ENCODE measurements at regions not wholly inside any gene's neighbourhood (a gene's known extent, or its start where the extent isn't known, plus 50 kb on each side); places are given as distances from the start of the nearest gene placed in this dataset.

DNA sequence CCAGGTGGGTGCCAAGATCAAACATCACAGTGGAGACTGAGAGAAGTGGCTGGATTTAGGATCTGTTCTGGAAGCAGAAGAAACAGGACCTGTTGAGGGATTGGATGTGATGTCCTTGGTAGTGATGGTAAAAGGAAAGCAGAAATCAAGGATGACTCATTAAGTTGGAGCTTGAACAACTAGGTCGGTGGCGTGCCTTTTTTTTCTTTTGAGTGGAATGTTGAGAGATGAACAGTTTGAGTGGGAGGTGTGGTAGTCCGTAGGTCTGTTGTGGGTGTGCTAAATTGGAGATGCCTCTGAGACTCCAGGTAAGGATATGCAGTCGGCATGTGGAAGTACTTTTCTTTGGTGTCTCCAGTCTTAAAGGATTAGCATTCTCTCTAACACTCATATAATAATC lies 92.1 kb upstream of the IL12B start:
- no peak for DNase-seq (ENCODE audit: low read depth)

DNA sequence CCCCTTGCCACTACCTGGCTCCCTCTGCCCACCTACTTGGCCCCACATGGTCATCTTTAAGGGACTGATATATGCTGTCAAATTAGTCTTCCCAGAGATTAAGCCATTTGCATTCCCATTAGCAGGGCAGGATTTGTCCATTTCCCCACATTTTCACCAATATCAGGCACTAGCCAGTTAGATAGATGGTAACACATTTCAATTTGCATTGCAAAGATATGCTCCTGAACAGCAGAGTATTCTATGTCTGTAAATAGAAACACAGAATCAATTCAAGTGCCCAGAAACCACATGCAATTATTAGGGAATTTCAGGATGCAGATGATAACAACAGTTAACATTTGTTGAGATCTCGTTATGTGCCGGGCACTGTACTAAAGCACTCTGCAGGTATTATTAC lies 92.6 kb upstream of the IL12B start:
- DNase-seq (ENCODE audit: low read depth), result no peak

DNA sequence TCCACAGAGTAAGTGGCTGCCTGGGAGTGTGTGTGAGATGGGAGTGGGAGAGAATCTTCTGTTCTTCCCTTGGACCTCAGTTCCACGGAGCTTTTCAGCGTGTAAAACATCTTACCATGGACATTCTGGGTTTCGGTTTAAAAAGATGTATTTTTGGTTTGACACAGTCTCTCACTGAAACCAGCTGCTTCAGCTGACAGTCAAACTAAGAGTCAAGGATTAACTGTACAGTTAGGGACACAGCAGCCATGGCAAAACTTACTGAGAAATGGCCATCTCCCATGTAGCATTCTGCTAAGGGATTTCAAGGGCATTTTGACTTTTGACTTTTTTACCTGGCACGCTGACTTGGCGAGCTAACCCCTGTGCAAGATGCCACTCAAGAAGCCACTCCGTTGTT lies 93.8 kb upstream of the IL12B start:
- DNase-seq (ENCODE audit: low read depth), result no peak

DNA sequence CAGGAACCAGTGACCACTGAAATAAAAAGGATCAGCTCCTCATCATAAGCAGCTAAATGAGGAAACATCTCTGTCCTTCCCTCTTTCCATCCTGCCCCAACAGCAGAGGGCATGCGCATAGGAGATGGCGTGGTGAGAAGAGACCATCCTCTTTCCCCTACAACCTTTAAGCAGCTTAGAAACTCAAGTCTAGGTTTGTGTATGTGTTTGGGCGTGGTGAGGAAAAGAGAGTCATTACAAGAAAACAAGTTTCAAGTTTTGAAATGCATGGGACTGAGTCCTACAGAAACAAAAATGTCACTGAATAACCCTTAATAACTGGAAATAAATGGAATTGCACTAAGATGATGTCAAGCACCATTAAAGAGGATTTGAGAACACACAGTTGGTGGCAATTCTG lies 96.4 kb upstream of the IL12B start:
- no peak for DNase-seq (ENCODE audit: low read depth)

DNA sequence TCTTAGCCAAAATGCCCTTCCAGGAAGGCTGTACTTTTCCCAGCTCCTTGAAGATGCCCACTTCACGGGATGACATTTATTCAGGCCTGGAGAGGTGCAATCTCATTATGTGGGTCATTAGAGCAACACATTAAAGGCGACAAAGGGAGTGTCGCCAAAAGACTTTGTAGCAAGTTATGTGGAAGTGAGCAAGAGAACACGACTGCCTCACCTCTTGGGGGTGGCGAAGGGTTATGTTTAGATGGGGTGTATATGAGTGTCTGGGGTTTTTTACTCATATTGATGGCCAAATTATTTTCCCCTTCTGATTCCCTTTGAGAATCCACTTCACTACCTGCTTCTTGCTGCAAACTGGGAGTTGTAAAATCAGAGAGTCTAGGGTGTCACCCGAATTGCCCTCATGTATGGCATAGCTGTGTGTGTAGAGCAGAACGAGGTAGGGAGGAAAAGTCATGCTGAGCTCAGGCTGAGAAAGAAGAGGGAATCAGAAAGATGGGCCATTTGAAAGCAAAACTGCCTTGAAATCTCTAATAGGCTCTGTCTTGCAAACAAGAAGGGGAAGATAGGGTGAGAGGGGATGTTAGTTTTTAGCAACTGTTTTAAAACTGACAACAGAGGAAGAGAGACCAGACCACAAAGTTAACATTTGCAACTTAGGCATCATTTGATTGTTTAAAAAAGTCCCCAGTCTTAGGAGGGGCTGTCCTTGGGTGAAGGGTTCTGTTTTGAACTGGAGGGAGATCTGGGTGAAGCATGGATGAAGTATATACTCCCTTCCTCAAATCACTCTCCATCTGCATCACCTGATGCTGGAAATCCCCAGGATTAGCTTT lies 97.1 kb upstream of the IL12B start:
- DNase-seq (ENCODE audit: low read depth), result no peak

- DNase-seq (ENCODE audit: low read depth), result no peak
Observed at GRCh38 chr5:159430361-159431012, 100.2 kb upstream of the IL12B start.

GRCh38 chr5:159435855-159436254 lies 105.6 kb upstream of the IL12B start:
- DNase-seq (ENCODE audit: low read depth), result no peak

GRCh38 chr5:159438092-159438491 lies 107.8 kb upstream of the IL12B start:
- DNase-seq (ENCODE audit: low read depth), result no peak

GRCh38 chr5:159439002-159439401 lies 108.7 kb upstream of the IL12B start:
- DNase-seq (ENCODE audit: low read depth), result no peak

DNA sequence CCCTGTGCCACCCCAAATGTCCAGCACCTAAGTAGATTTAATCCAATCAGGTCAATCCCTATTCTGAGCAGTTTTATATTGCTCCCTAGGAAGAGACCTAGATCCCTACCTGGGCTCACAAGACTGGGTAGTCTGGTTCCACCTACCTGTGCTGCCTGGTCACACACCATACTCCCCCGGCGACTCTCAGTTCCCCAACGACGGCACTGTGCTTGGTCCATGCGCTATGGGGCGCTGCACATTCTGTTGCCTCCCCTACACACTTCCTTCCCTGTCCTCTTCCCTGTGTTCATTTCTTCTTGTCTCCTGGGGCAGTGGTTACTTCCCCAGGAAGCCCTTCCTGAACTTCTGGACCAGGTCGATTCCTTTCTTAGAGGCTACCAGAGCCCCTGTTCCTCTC lies 109.9 kb upstream of the IL12B start:
- no peak for DNase-seq (ENCODE audit: low read depth)

- DNase-seq (ENCODE audit: low read depth), result no peak
Observed at GRCh38 chr5:159440968-159441367, 110.7 kb upstream of the IL12B start.

DNA sequence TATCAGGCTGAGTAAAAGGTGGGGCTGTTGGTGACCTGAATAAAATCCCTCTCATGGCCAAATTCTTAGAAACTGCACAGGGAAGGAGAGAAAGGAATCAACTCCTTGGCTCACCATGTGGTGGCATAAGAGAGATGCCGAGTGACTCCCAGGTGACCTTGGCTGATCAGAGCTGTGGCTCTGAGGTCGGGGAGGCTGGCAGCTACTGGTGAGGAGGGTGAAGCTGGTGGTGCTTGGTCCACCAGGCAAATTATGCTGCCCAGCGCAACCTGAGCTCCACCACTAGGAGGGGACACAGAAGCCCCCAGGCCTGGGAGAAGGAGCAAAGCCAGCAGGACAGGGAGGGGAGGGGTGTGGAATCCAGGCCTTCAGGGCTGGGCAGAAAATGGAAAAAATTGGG lies 111.2 kb upstream of the IL12B start:
- no peak for DNase-seq (ENCODE audit: low read depth)

DNA sequence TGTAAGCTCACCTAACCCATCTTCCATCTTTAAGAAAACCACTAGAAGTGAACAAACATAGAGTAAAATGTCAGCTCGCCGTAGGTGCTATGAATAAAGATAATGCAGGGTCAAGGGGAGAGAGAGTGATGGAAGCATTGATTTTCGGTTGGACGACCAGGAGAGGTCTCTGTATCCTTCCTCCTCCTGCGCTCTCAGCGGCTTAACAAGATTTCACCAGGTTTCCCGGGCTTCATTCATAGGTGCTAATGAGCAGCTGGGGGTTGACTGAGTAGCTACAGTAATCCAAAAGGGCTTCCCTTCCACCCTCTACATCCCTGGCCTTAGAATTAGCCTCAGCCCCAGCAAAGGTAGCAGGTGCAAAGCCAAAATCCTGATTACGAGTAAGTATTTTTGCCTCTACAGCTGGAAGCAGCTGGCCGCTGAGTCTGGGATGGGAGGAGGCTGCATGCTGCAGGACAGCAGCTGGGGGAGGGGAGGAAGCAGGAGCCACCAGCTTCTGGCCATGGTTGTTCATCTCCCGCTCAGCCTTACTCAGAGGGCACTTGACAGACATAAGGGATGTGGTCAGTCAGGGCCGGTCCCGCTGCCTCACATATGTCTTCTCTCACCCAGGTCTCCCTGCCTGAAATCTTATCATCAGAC lies 112.0 kb upstream of the IL12B start:
- no peak for DNase-seq (ENCODE audit: low read depth)

DNA sequence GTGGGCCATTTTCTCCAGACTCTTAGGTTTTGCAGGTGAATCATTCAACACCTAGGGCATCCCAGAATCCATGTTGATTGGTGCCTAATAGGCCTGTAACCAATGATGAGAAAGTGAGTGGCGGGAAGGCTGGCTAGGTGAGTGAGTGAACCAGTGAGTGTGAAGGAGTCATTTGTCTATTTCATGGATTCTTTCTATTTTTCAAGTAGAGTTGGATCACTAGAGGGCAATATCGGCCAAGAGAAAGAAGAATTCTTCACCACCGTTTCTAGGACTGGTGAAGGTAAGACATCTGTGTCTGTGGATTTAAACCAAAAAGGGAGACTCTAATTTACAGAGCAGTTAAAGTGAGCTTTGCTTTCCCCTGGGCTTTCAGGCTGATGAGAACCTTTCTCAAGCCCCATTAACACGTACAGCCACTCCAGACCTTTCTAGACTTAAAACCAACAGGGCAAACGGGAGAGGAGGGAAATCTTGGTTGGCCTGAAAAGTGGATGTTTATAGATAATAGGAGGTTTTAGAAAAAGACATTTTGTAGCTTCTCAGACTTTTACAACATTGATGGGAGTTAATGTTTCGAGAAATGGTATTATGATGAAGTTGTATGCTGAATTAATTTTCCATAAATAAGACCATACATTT lies 114.3 kb upstream of the IL12B start:
- DNase-seq (ENCODE audit: low read depth), result no peak

DNA sequence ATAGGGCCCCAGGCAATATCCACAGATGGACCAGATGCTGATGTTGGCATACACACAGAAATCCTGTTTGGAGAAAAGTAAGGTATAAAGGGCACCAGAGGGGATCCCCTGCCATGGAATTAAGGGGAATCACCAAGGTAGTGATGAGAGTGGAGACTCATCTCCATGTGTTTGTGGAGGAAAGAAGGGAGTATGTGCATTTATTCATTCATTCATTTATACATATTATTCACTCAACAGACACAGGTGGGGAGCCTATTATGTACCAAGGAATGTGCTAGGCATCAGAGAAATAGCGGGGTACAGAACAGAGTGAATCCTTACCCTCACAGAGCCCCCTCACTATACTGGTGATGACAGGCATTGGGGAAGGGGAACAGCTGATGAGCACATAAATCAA lies 116.8 kb upstream of the IL12B start:
- no peak for DNase-seq (ENCODE audit: low read depth)

DNA sequence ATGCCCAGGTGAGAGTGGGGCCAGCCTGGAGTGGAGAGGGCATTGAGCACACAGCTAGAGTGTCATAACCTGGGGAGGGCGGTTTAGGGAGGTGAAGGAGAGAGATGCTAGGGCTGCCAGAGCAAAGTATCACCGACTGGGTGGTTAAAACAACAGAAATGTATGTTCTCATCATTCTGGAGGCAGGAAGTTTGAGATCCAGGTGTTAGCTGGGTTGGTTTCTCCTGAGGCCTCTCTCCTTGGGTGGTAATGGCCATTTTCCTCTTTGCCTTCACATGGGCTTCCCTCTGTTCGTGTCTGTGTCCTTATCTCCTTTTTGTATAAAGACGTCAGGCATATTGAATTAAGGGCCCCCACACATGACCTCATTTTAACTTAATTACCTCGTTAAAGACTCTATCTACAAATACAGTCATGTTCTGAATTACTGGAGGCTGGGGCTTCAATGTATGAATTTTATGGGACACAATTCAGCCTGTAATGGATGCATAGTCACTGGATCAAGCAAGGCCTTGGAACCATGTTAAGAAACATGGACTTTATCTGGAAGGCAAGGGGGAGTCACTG lies 118.6 kb upstream of the IL12B start:
- DNase-seq (ENCODE audit: low read depth), result no peak

GRCh38 chr5:159449925-159450324 lies 119.6 kb upstream of the IL12B start:
- no peak for DNase-seq (ENCODE audit: low read depth)

GRCh38 chr5:159450417-159450816 lies 120.1 kb upstream of the IL12B start:
- DNase-seq (ENCODE audit: low read depth), result no peak

DNA sequence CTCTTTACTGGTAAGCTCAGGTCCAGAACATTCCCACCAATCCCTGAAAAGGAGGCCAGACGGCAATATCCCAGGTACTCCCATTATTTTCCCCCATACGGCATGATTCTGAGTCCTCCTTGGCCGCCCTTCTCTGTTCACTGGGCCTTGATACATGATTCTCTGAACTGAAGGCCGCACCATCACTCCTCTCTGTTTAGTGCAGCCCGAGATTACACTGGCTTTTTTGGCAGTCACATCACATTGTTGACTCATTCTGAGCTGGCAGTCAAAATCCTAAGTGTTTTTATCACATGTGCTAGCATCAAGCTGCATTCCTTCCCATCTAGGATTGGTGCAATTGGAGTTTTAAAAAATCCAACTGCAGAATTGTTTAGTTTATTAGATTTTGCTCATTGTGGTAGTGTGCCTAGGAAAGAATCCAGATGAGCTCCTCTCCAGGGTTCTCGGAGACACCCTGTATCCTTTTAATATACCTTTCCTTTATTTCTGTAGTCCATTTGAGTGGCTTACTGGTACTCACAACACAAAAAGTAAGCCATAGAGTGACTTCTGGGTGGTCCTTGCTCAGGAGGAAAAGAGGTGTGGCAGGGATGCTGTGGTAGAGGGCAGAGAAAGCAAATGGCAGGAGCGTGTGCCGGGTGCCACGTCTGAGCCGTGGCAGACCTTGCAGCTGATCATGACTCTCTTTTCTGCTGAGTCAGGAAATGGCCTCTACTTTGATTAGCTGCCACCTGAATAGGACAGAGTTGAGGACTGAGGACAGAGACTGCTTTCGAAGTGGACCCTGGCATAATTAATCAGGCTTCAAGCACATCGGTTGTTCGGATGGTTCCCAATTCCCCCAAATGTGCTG lies 121.1 kb upstream of the IL12B start:
- DNase-seq (ENCODE audit: low read depth), result no peak

DNA sequence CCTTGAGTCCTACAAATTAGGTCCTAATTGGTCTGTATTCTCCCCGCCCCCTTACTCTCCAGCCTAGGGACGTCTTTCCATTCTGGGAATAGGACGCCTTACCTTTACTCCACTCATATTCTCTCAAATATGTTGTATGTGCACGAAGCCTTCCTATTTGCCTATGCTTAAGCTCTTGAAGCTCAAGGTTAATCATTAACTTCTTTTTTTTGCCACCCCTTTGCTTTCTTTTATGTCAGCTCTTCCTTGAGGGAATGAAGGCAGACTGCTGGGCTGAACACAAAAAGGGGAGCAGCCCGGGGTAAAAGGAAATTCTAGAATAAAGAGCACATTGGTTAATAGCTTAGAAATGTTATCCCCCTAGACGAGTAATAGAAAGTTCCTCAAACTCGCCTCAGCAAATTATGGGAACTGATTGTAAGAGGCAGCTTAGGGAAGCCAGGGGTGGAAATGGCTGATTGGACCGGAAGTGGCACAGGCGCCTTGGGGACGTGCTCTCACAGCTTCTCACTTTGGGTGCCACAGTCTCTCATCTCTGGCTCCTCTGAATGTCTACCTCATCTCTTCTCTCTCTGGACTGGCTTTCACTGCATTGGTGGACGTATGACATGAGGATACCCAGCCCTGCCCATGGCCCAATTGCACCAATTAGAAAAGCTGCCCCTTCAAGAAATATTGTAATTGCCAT lies 122.3 kb upstream of the IL12B start:
- no peak for DNase-seq (ENCODE audit: low read depth)

- DNase-seq (ENCODE audit: low read depth), result no peak
Observed at GRCh38 chr5:159453209-159453608, 122.9 kb upstream of the IL12B start.

Measured in activated T-helper 1 cell treated with Interleukin-2 at 50 U/mL for 16 hours (primary cell).